ENCODE measurements at regions not wholly inside any gene's neighbourhood (a gene's known extent, or its start where the extent isn't known, plus 50 kb on each side); places are given as distances from the start of the nearest gene placed in this dataset.

- TF ChIP-seq CTCF (IDR thresholded peaks at IDR 0.05; ENCODE audit: low read length) (no peak), EZH2 (IDR thresholded peaks at IDR 0.05; ENCODE audit: borderline replicate concordance, low read length) (no peak)
These were observed 441.6 kb downstream of the CCDC91 start for GRCh38 chr12:28631831-28632230.
